Activated CD4-positive, alpha-beta T cell treated with anti-CD3 and anti-CD28 coated beads for 4 hours (primary cell): ENCODE measurements at regions not wholly inside any gene's neighbourhood (a gene's known extent, or its start where the extent isn't known, plus 50 kb on each side); places are given as distances from the start of the nearest gene placed in this dataset.
"Not testable (repeated sequence)": the region's sequence is repeated elsewhere in the genome, so short reads cannot be mapped to it uniquely, and the experiment has no call there.

ENCODE experiments used
- DNase-seq, 2 donors: peaks; one replicate each; pipeline ENCODE4 v3.0.0-alpha.2; 2020

DNA sequence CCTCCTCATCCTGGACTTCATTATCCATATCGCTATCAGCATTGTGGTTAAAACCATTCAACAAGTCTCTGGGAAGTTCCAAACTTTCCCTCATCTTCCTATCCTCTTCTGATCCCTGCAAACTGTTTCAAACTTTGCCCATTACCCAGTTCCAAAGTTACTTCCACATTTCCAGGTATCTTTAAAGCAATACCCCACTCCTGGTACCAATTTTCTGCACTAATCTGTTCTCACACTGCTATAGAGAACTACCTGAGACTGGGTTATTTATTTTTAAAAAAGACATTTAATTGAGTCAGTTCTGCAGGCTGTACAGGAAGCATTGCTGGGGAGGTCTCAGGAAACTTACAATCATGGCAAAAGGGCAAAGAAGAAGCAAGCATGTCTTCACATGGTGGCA lies 147.3 kb downstream of the ARL4A start:
- DNase-seq, result no peak

DNA sequence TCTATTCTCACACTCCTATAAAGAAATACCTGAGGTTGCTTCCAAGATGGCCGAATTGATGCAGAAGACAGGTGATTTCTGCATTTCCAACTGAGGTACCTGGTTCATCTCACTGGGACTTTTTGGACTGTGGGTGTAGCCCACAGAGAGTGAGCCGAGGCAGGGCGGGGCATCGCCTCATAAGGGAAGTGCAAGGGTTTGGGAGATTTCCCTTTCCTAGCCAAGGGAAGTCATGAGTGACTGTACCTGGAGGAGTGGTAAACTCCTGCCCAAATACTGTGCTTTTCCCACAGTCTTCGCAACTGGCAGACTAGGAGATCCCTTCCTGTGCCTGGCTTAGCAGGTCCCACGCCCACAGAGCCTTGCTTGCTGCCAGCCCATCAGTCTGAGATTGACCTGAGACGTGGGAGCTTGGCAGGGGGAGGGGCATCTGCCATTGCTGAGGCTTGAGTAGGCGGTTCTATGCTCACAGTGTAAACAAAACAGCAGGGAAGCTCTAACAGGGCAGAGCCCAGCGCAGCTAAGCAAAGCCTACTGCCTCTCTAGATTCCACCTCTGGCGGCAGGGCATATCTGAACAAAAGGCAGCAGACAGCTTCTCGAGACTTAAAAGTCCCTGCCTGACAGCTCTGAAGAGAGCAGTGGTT lies 152.2 kb downstream of the ARL4A start:
- DNase-seq, result no peak

DNA sequence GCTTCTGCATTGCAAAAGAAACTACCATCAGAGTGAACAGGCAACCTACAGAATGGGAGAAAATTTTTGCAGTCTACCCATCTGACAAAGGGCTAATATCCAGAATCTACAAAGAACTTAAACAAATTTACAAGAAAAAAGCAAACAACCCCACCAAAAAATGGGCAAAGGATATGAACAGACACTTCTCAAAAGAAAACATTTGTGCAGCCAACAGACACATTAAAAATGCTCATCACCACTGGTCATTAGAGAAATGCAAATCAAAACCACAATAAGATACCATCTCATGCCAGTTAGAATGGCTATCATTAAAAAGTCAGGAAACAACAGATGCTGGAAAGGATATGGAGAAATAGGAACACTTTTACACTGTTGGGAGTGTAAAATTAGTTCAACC lies 157.3 kb downstream of the ARL4A start:
- not testable (repeated sequence) for DNase-seq

DNA sequence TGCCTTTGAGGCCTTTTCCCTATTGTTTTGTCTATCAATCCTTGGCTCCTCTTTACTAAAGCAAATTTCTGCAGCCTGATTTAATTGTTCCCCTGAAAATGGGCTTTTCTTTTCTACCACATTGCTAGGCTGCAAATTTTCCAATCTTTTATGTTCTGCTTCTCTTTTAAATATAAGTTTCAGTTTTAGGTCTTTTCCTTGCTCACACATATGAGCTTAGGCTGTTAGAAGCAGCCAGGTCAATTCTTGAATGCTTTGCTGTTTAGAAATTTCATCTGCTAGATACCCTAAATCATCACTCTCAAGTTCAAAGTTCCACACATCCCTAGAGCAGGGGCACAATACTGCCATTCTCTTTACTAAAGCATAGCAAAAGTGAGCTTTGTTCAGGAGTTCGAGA lies 159.6 kb downstream of the ARL4A start:
- no peak for DNase-seq

GRCh38 chr7:12851142-12851541 lies 163.7 kb downstream of the ARL4A start:
- no peak for DNase-seq

DNA sequence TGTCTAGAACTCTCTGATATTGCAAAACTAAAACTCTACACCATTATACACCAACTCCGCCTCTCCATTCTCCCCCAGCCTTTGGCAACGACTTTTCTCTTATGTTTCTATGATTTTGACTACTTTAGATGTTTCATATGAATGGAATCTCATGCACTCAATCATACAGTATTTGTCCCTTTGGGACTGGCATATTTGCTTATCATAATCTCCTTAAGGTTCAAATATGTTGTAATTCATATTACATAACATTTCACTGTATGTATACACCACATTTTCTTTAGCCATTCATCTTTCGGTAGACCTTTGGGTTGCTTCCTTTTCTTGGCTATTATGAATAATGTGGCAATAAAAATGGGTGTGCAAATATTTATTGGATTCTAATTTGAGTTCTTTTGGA lies 164.4 kb downstream of the ARL4A start:
- DNase-seq, result no peak

DNA sequence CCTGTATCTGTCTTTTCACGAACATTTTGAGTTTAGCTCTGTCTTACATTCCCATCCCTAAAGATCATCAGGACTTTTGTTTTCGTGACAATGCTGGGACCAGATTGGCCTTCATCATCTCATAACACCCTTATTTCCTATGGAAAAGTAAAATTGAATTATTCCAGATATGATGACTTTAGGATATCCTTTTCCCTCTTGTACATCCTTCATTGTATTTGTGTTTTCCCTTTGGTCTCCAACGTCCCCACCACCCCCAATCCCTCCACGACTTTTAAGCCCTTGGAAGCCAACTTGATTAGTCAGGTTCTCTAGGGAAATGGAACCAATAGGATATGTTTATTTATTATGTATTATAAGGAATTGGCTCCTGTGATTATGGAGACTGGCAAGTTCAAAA lies 167.6 kb downstream of the ARL4A start:
- DNase-seq, result no peak

DNA sequence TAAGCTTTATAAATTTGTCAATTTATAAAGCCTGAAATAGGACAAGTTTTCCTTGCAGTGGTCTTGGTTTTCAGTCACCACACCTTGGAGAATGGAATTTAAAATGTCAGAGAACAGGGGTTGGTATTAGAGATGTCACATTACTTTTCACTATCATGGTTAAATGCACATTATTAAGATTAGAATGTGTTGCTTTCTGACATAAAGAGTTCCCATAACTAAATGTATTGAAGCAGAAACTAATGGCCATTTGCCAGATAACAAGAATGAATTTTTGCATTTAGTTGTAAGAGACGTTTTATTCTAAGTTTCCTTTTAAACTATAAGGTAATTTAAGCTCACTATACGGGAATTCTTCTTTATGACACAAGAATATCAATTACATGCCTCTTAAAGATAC lies 172.3 kb downstream of the ARL4A start:
- DNase-seq, result no peak

GRCh38 chr7:12861070-12861469 lies 173.6 kb downstream of the ARL4A start:
- no peak for DNase-seq

GRCh38 chr7:12862146-12862545 lies 174.7 kb downstream of the ARL4A start:
- no peak for DNase-seq

DNA sequence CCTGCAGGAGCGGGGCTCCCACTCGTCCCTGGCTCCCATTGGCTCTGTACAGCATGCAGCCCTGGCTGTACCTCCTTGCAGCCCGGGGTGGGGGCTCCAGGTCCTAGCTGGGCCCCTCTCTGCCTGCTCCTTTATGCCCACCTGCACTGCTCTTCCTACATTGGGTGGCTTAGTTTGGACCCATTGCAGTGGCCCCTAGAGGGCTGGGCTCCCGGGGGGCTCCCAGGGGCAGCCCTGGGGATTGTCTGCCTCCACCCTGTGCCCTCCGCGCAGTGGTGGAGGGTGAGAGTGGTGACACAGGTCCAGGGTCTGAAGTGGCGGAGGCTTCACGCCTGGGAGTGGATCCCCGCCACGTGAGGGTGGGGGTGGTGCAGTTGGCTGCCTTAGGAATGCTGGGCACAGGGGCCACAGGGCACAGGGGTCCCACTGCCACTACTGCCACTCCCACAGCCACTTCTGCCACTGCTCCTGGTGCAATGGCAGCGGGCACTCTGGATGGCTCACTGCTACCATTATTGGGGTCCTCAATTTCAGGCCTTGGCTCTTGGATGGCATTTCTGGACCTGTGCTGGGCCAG lies 177.1 kb downstream of the ARL4A start:
- DNase-seq, result no peak

DNA sequence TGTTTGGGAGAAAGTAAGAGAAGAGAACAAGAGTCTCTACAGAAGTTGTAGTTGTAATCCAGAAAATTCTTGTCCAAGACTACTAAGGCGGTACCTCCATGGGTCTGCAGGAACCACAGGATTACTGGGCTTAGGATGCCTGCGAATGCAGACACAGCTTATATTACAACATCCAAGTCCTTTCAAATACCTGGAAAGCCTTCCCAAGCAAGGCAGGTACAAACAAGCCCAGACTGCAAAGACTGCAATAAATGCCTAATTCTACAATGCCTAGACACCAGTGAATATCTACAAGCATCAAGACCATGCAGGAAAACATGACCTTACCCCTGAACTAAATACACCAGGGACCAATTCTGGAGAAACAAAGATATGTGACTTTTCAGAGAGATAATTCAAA lies 178.2 kb downstream of the ARL4A start:
- DNase-seq, result no peak

DNA sequence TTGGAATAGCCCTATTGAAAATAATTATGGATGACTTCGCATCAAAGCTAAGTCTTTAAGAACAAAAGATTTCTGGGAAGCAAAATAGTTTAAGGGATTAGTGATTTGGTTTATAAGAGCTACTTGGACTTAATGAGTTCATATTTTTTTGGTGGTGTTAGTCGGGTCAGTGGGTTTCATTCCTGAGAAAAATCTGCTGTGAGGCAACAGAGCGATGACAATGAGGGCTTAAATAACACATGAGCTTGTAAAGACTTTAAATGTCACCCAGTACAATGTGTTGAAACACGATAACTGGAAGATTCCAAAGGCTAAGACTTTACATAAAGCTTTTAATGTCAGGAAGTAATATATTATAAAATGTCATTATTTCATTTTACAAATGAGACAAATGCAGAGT lies 178.8 kb downstream of the ARL4A start:
- no peak for DNase-seq

DNA sequence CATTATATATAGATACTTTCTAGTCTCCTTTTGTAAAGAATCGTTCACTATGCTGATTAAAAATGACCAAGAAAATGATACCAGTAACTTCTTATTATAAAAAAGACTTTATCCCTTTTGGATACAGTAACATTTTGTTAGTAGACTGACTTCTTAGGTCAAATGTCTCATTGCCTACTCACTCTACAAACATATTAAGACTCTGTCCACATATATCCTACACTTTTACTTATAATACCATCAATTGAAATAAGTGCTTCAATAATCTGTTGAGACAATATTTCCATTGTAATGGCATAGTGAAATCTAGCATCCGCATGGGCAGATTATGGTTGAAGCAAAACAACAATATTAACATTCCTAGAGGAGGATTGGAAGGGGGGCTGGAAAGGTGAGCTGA lies 180.6 kb downstream of the ARL4A start:
- no peak for DNase-seq

DNA sequence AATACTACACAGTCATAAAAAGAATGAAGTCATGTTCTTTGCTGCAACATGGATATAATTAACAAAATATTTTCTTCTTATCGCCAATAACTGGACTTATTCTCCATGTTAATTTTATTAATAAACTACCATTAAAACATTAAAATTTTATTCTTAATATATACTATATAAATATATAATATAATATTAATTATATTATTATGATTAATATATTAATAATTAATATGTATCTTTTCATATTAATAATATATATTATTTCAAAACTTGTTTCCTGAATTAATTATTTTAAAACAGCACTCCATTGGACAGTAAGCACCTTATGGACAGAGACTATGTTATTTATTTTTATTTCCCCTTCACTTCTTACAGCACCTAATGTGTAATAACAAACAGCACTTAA lies 182.8 kb downstream of the ARL4A start:
- DNase-seq, result no peak

- DNase-seq, result no peak
These were observed 185.1 kb downstream of the ARL4A start for GRCh38 chr7:12872487-12872886.

DNA sequence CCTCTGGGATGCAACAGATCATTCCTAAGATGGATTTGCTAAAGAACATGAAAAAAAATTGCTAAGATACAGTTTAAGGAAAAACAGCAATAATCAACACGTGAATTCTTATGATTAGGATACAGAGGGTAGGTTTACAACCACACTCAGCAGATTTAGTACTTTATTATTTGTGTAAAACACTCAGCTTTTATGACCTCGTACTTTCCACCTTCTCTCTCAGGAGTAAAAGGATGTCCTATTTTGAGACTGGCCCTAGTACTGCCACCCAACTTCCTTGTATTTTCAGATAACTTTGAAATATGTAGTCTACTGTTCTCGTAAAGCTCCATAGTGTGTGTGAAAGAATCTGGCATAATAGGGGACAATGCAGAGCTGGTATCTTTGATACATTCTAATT lies 186.1 kb downstream of the ARL4A start:
- no peak for DNase-seq

- no peak for DNase-seq
These were observed 191.7 kb downstream of the ARL4A start for GRCh38 chr7:12879139-12879538.

DNA sequence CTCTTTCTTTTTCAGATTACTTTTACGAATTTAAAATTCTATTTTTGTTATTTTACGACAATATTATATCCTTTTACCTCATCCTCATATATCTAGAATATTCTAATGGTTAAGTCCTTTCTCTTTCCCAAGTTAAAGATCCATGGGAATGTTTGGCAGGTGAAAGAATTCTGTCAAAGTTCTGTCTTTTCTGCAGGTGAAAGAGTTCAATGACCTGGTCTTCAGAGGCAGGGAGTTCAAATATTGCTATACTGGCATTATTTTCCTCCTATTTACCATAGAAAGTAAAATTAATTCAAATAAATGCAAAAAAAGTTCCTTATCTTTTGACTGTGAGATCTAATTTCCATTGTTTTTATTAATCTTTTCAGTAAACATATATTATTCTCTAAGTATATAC lies 194.3 kb downstream of the ARL4A start:
- DNase-seq, result no peak

- DNase-seq, result no peak
These were observed 195.3 kb downstream of the ARL4A start for GRCh38 chr7:12882710-12883109.

DNA sequence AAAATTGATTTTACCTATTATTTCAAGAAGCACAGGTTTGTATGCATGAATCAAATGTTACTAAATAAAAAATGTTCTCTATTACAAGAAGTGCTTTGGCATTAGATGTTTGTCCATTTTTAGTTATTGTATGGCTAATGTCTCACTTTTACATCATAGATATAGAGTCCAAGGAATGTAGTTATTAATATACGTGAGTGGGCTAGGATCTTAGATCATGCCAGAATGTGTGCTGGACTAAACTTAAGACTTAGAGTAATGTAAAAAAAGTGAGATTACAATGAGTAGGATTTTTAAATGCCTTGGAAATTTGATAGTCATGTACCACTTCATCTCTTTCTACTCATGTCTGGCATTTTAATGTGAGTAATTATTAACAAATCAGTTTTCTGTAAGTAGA lies 196.6 kb downstream of the ARL4A start:
- DNase-seq, result no peak

DNA sequence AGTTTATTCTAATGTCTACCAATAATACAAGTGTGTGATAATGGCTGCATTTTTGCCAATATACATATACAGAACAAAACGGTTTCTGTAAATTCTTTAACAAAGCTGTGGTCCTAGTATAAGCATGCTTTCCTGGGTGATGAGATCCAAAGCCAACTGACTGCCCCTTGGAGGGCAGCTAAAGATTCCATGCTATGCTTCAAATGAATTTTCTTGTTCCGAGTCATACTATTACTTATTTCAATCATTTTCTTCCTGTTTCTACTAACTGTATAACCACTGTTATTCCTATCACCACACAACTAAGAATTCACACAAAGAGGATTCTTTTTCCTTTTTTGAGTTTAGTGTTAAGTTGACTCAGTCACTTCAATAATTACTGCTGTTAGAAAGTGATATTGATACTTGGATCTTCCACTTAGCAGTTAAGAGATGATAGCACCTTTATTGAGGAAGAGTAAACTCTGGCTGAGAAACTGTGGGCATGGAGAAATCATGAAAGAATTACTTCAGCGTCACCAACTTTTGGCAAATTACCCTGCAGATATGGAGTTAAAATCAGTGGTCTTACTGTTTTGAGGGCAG lies 197.5 kb downstream of the ARL4A start:
- no peak for DNase-seq

DNA sequence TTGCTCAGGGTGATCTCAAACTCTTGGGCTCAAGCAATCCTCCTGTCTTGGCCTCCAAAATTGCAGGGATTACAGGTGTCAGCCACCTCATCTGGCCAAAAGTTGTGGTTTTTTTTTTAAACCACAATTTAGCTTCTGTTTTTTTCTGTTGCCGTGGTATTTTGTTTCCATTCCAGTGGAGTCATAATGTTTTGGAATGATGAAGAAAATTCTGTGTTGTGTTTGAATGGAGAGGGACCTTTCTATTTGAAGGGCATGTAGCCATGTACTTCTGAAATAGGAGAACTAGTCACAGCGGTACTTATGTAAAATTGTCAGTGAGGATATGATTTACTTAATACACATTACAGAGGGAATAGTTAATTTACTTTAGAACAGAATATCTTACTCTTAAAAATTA lies 201.3 kb downstream of the ARL4A start:
- no peak for DNase-seq

DNA sequence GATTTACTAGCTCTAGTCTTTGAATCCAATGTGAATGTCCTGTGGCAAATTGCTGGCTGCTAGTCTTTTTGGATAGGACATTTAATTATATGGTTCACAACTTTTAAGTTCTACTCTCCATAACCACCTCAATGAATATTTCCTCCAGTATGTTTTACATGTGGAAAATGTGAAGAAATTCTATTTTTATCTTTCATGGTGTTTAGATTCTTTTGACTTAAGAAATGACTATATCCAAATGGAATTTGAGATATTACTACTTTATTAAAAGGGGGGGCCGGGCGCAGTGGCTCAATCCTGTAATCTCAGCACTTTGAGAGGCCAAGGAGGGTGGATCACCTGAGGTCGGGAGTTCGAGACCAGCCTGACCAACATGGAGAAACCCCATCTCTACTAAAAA lies 202.0 kb downstream of the ARL4A start:
- no peak for DNase-seq

GRCh38 chr7:12890586-12890985 lies 203.2 kb downstream of the ARL4A start:
- DNase-seq, result no peak
